HEK293 (cell line): ENCODE measurements at regions not wholly inside any gene's neighbourhood (a gene's known extent, or its start where the extent isn't known, plus 50 kb on each side); places are given as distances from the start of the nearest gene placed in this dataset.

Experiments
- CTCF ChIP-seq: fragments of 450-650 bp; formaldehyde crosslinking; IDR thresholded peaks from 2 replicates; pipeline ENCODE4 v1.5.1; 2016; ENCODE audit warnings: missing biosample characterization, missing genetic modification characterization
- PBX3 ChIP-seq: sonication (generic); formaldehyde crosslinking; IDR thresholded peaks from 2 replicates; pipeline ENCODE4 v1.8.1; 2022; ENCODE audit warnings: mild to moderate bottlenecking, moderate library complexity, missing genetic modification reagents
- PRDM4 ChIP-seq: fragments of 450-650 bp; formaldehyde crosslinking; IDR thresholded peaks from 2 replicates; pipeline ENCODE4 v1.5.1; 2017; ENCODE audit warnings: missing biosample characterization, missing genetic modification characterization
- ZNF133 ChIP-seq: fragments of 450-650 bp; formaldehyde crosslinking; IDR thresholded peaks from 2 replicates; pipeline ENCODE4 v1.5.1; 2016; ENCODE audit warnings: missing biosample characterization, missing genetic modification characterization
- ZNF398 ChIP-seq: fragments of 450-650 bp; formaldehyde crosslinking; IDR thresholded peaks from 2 replicates; pipeline ENCODE4 v1.5.1; 2017; ENCODE audit warnings: missing biosample characterization, missing genetic modification characterization
- ZNF558 ChIP-seq: fragments of 450-650 bp; formaldehyde crosslinking; IDR thresholded peaks from 2 replicates; pipeline ENCODE4 v1.5.1; 2016; ENCODE audit warnings: missing biosample characterization, missing genetic modification characterization

GRCh38 chr1:38600286-38600685, 259.3 kb downstream of the RRAGC start:
- TF ChIP-seq PBX3 (CRISPR knock-in tag) (no peak), PRDM4 (no peak), ZNF558 (tag by site-specific recombination) (no peak), CTCF (no peak), ZNF133 (no peak), ZNF398 (tag by site-specific recombination) (no peak)
